NCI-H446 treated with DMSO at 0.1 percent for 48 hours (cell line): ENCODE measurements at regions not wholly inside any gene's neighbourhood (a gene's known extent, or its start where the extent isn't known, plus 50 kb on each side); places are given as distances from the start of the nearest gene placed in this dataset.

Experiments used
- DNase-seq: peaks from one replicate; lab custom pipeline; 2025; lab: John Stamatoyannopoulos, UW

- DNase-seq: no peak
Observed at GRCh38 chr4:127069675-127070074, 563.1 kb upstream of the INTU start.

GRCh38 chr4:127071443-127071842 lies 561.3 kb upstream of the INTU start:
- DNase-seq: no peak

GRCh38 chr4:127080141-127080540 lies 552.6 kb upstream of the INTU start:
- DNase-seq: no peak

GRCh38 chr4:127081041-127081440 lies 551.7 kb upstream of the INTU start:
- DNase-seq: no peak

- no peak for DNase-seq
Observed at GRCh38 chr4:127082986-127083385, 549.8 kb upstream of the INTU start.

- DNase-seq: no peak
Observed at GRCh38 chr4:127084666-127085065, 548.1 kb upstream of the INTU start.

GRCh38 chr4:127097061-127097460 lies 535.7 kb upstream of the INTU start:
- DNase-seq: no peak

- no peak for DNase-seq
Observed at GRCh38 chr4:127102361-127102760, 530.4 kb upstream of the INTU start.

GRCh38 chr4:127103681-127104115 lies 529.1 kb upstream of the INTU start:
- no peak for DNase-seq

GRCh38 chr4:127113844-127114362 lies 518.9 kb upstream of the INTU start:
- DNase-seq: no peak

- DNase-seq: no peak
Observed at GRCh38 chr4:127118681-127119080, 514.1 kb upstream of the INTU start.

GRCh38 chr4:127120441-127121090 lies 512.2 kb upstream of the INTU start:
- DNase-seq: peak; percentile 48

- DNase-seq: no peak
Observed at GRCh38 chr4:127124919-127125318, 507.8 kb upstream of the INTU start.

GRCh38 chr4:127126718-127127117 lies 506.0 kb upstream of the INTU start:
- no peak for DNase-seq

- DNase-seq: no peak
Observed at GRCh38 chr4:127131527-127131926, 501.2 kb upstream of the INTU start.

GRCh38 chr4:127134490-127134889 lies 498.3 kb upstream of the INTU start:
- no peak for DNase-seq

- DNase-seq: no peak
Observed at GRCh38 chr4:127138586-127138985, 494.2 kb upstream of the INTU start.

GRCh38 chr4:127139788-127140286 lies 492.9 kb upstream of the INTU start:
- DNase-seq: no peak

GRCh38 chr4:127140306-127140705 lies 492.5 kb upstream of the INTU start:
- no peak for DNase-seq

- no peak for DNase-seq
Observed at GRCh38 chr4:127141856-127142255, 490.9 kb upstream of the INTU start.

- peak; percentile 8 for DNase-seq
Observed at GRCh38 chr4:127143460-127144195, 489.1 kb upstream of the INTU start.

- DNase-seq: no peak
Observed at GRCh38 chr4:127145006-127145540, 487.7 kb upstream of the INTU start.

GRCh38 chr4:127148165-127148564 lies 484.6 kb upstream of the INTU start:
- DNase-seq: no peak
